HG03442 (cell line): ENCODE measurements at regions not wholly inside any gene's neighbourhood (a gene's known extent, or its start where the extent isn't known, plus 50 kb on each side); places are given as distances from the start of the nearest gene placed in this dataset.

Experiments used
- ATAC-seq: cut with Tn5 transposase; IDR thresholded peaks from one replicate; pipeline ENCODE4 v1.9.1; 2021; ENCODE audit warnings: mild to moderate bottlenecking, moderate library complexity; ENCODE audit not compliant: unreplicated experiment

- no peak for ATAC-seq
These were observed 92.4 kb downstream of the SOCS6 start for GRCh38 chr18:70380915-70381896.
